DOHH2 (cell line): ENCODE measurements at regions not wholly inside any gene's neighbourhood (a gene's known extent, or its start where the extent isn't known, plus 50 kb on each side); places are given as distances from the start of the nearest gene placed in this dataset.

ENCODE experiments used
- H3F3A ChIP-seq: fragments of 200-600 bp; sonication (generic), shearing (Covaris generic); 2 replicates; pipeline ENCODE4 v1.6.0; 2016; ENCODE audit warnings: antibody characterized with exemption, mild to moderate bottlenecking; ENCODE audit not compliant: control insufficient read depth, insufficient read depth
- H3K27ac ChIP-seq: fragments of 200-600 bp; sonication (generic); 2 replicates; pipeline ENCODE4 v1.5.1; 2014; ENCODE audit warnings: low read depth, mild to moderate bottlenecking, low read length, moderate library complexity
- H3K27me3 ChIP-seq: fragments of 200-600 bp; sonication (generic); 2 replicates; pipeline ENCODE4 v1.6.1; 2014; ENCODE audit warnings: mild to moderate bottlenecking, low read length, mixed read lengths; ENCODE audit not compliant: control insufficient read depth
- H3K36me3 ChIP-seq: fragments of 200-600 bp; sonication (generic); 2 replicates; pipeline ENCODE4 v1.6.1; 2014; ENCODE audit warnings: mild to moderate bottlenecking, low read length, moderate library complexity, mixed read lengths; ENCODE audit not compliant: control insufficient read depth
- H3K4me1 ChIP-seq: fragments of 200-600 bp; sonication (generic); 2 replicates; pipeline ENCODE4 v1.6.1; 2014; ENCODE audit warnings: mild to moderate bottlenecking, low read length, mixed read lengths; ENCODE audit not compliant: control insufficient read depth
- H3K4me2 ChIP-seq: fragments of 200-600 bp; sonication (generic); 2 replicates; pipeline ENCODE4 v1.6.0; 2014; ENCODE audit warnings: mild to moderate bottlenecking, low read length, moderate library complexity
- H3K4me3 ChIP-seq: fragments of 200-600 bp; sonication (generic); 2 replicates; pipeline ENCODE4 v1.5.1; 2014; ENCODE audit warnings: mild to moderate bottlenecking, low read length, mixed read lengths
- H3K79me2 ChIP-seq: fragments of 200-600 bp; sonication (generic); 2 replicates; pipeline ENCODE4 v1.6.1; 2014; ENCODE audit warnings: mild to moderate bottlenecking, low read length, mixed read lengths; ENCODE audit not compliant: control insufficient read depth
- H3K9me2 ChIP-seq: fragments of 200-600 bp; sonication (generic); replicated peaks from 2 replicates; pipeline ENCODE4 v1.6.1; 2014; ENCODE audit warnings: mild to moderate bottlenecking, low read length, mixed read lengths; ENCODE audit not compliant: control insufficient read depth
- H3K9me3 ChIP-seq: fragments of 200-600 bp; sonication (generic); 2 replicates; pipeline ENCODE4 v1.6.1; 2014; ENCODE audit warnings: antibody characterized with exemption, low read length, mixed read lengths; ENCODE audit not compliant: control insufficient read depth, insufficient read depth
- H4K20me1 ChIP-seq: fragments of 200-600 bp; sonication (generic); 2 replicates; pipeline ENCODE4 v1.6.0; 2014; ENCODE audit warnings: low read depth, mild to moderate bottlenecking, antibody characterized with exemption, low read length, moderate library complexity; ENCODE audit not compliant: control insufficient read depth, insufficient read depth
- EZH2phosphoT487 ChIP-seq: fragments of 200-600 bp; sonication (generic); IDR thresholded peaks from 2 replicates; pipeline ENCODE4 v1.6.1; 2017; ENCODE audit warnings: borderline replicate concordance, mild to moderate bottlenecking, antibody characterized with exemption, low read length, moderate library complexity, mixed read lengths
- TF ChIP-seq, protein P1 (sequence below): fragments of 200-600 bp; sonication (generic); IDR thresholded peaks from one replicate; pipeline ENCODE4 v1.5.1; 2014; ENCODE audit warnings: antibody characterized with exemption, mild to moderate bottlenecking, low read depth, low read length; ENCODE audit not compliant: poor library complexity, severe bottlenecking

DNA sequence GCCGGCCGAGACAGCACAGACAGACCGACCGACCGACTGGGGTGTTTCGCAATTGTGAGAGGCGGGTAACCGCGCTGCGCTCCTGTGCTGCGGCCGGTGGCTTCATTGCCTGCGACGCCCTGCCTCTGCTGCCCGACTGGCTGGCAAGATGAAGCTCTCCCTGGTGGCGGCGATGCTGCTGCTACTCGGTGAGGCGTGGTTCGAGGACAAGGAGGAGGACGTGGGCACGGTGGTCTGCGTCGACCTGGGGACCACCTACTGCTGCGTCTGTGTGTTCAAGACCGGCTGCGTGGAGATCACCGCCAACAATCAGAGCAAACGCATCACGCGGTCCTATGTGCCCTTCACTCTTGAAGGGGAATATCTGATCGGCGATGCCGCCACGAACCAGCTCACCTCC, 565.7 kb upstream of the SMIM31 start:
- Histone ChIP-seq H3K9me3 (no peaks in the 10 kb centered on the region), H3K27me3 (no peaks in the 10 kb centered on the region), H3F3A (no peaks in the 10 kb centered on the region), H3K27ac (no peak overlapping the region), H3K4me3 (no peak overlapping the region), H3K4me2 (no peak overlapping the region), H3K36me3 (no peaks in the 10 kb centered on the region), H3K4me1 (no peaks in the 10 kb centered on the region), H4K20me1 (no peaks in the 10 kb centered on the region), H3K79me2 (no peaks in the 10 kb centered on the region), H3K9me2 (no peaks in the 10 kb centered on the region)
- no peak for TF ChIP-seq EZH2phosphoT487
- TF ChIP-seq, protein P1, sequence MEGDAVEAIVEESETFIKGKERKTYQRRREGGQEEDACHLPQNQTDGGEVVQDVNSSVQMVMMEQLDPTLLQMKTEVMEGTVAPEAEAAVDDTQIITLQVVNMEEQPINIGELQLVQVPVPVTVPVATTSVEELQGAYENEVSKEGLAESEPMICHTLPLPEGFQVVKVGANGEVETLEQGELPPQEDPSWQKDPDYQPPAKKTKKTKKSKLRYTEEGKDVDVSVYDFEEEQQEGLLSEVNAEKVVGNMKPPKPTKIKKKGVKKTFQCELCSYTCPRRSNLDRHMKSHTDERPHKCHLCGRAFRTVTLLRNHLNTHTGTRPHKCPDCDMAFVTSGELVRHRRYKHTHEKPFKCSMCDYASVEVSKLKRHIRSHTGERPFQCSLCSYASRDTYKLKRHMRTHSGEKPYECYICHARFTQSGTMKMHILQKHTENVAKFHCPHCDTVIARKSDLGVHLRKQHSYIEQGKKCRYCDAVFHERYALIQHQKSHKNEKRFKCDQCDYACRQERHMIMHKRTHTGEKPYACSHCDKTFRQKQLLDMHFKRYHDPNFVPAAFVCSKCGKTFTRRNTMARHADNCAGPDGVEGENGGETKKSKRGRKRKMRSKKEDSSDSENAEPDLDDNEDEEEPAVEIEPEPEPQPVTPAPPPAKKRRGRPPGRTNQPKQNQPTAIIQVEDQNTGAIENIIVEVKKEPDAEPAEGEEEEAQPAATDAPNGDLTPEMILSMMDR: no peak

DNA sequence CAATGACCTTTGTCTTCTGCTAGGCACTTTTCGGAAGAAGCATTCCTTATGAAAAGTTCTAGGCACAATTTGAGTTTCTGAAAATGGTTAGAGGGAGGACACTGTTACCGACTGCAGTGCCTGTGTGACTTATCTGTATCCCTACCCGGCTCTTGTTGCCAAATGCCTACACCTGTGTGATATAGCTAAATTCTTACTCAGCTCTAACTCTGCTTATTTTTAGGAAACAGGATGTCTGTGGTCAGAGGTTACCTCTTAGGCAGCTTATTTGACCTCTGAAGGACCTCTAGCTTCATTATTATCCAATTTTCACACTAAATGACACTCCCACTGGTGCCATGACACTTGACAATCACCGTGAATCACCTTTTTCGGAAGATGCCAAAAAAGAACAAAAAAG, 561.1 kb upstream of the SMIM31 start:
- Histone ChIP-seq H3K36me3 (no peaks in the 10 kb centered on the region), H3K9me2 (no peaks in the 10 kb centered on the region), H3K79me2 (no peaks in the 10 kb centered on the region), H3K4me3 (no peak overlapping the region), H3K9me3 (no peaks in the 10 kb centered on the region), H3K27me3 (no peaks in the 10 kb centered on the region), H4K20me1 (no peaks in the 10 kb centered on the region), H3K4me2 (no peak overlapping the region), H3K4me1 (no peaks in the 10 kb centered on the region), H3K27ac (no peak overlapping the region), H3F3A (no peaks in the 10 kb centered on the region)
- no peak for TF ChIP-seq EZH2phosphoT487
- TF ChIP-seq, protein P1: no peak

DNA sequence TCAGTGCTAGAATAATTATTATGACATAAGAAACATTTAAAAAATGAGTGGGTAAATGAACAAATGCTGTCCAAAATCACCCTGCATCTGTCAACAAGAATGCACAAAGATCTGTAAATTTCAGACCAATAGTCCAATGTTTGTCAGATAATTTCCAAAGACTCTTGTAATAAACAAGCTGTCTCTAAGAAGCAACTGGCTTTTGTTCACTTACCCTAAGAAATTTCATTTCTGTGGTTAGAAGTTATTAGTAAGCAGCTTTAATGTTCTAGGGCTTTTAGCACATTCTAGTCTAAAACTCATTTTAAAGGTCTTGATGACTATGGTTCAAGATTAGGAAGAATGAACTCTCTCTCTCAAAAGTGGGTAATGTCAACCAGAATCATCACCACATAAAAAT, 560.3 kb upstream of the SMIM31 start:
- H3F3A ChIP-seq: no peaks in the 10 kb centered on the region
- H3K4me3 ChIP-seq: no peak overlapping the region
- no peaks in the 10 kb centered on the region for H3K9me3 ChIP-seq
- no peaks in the 10 kb centered on the region for H3K79me2 ChIP-seq
- H3K4me2 ChIP-seq: no peak overlapping the region
- H3K4me1 ChIP-seq: no peaks in the 10 kb centered on the region
- H3K27me3 ChIP-seq: no peaks in the 10 kb centered on the region
- no peak overlapping the region for H3K27ac ChIP-seq
- no peaks in the 10 kb centered on the region for H4K20me1 ChIP-seq
- no peak for TF ChIP-seq EZH2phosphoT487
- TF ChIP-seq, protein P1: no peak
- no peaks in the 10 kb centered on the region for H3K9me2 ChIP-seq
- H3K36me3 ChIP-seq: no peaks in the 10 kb centered on the region

- TF ChIP-seq EZH2phosphoT487: no peak
- TF ChIP-seq, protein P1: no peak
- no peaks in the 10 kb centered on the region for H3K79me2 ChIP-seq
- no peak overlapping the region for H3K27ac ChIP-seq
- H3K4me2 ChIP-seq: no peak overlapping the region
- no peaks in the 10 kb centered on the region for H3K4me1 ChIP-seq
- no peaks in the 10 kb centered on the region for H3K9me2 ChIP-seq
- H3K4me3 ChIP-seq: no peak overlapping the region
- H4K20me1 ChIP-seq: no peaks in the 10 kb centered on the region
- no peaks in the 10 kb centered on the region for H3F3A ChIP-seq
- H3K27me3 ChIP-seq: no peaks in the 10 kb centered on the region
- H3K36me3 ChIP-seq: no peaks in the 10 kb centered on the region
- H3K9me3 ChIP-seq: no peaks in the 10 kb centered on the region
These were observed 556.4 kb upstream of the SMIM31 start for GRCh38 chr4:164197556-164197955.
